Activated CD8-positive, alpha-beta T cell treated with anti-CD3 and anti-CD28 coated beads for 36 hours (primary cell): ENCODE measurements at regions not wholly inside any gene's neighbourhood (a gene's known extent, or its start where the extent isn't known, plus 50 kb on each side); places are given as distances from the start of the nearest gene placed in this dataset.

Source experiments
- ATAC-seq: fragments of 200-7000 bp; cut with Tn5 transposase; one replicate; pipeline ENCODE4 v1.10.0; 2021; ENCODE audit warnings: mild to moderate bottlenecking, moderate library complexity
- CTCF ChIA-PET: fragments of 350-600 bp; sonication (Branson Sonifier 250); formaldehyde crosslinking; loops from one replicate; lab custom pipeline; 2021; ENCODE audit warnings: antibody characterized with exemption; lab: Charles Lee
- POLR2A ChIA-PET: fragments of 350-600 bp; sonication (Branson Sonifier 250); formaldehyde crosslinking; loops from one replicate; lab custom pipeline; 2021; ENCODE audit warnings: antibody characterized with exemption; lab: Charles Lee
- DNase-seq: peaks from one replicate; pipeline ENCODE4 v3.0.0-alpha.2; 2020
- H3K27ac Mint-ChIP-seq: one replicate; pipeline ENCODE4 v1.8.0; 2021; ENCODE audit warnings: mild to moderate bottlenecking, mixed read lengths
- H3K27me3 Mint-ChIP-seq: one replicate; pipeline ENCODE4 v1.8.0; 2021; ENCODE audit warnings: mixed read lengths
- H3K36me3 Mint-ChIP-seq: one replicate; pipeline ENCODE4 v1.8.0; 2021; ENCODE audit warnings: low read depth, mixed read lengths
- H3K4me1 Mint-ChIP-seq: one replicate; pipeline ENCODE4 v1.8.0; 2021; ENCODE audit warnings: low read depth, mixed read lengths
- H3K4me3 Mint-ChIP-seq: one replicate; pipeline ENCODE4 v1.8.0; 2021; ENCODE audit warnings: mild to moderate bottlenecking, moderate library complexity, mixed read lengths
- H3K9me3 Mint-ChIP-seq: one replicate; pipeline ENCODE4 v1.8.0; 2021; ENCODE audit warnings: mixed read lengths
- CTCF ChIP-seq: fragments of 200-600 bp; IDR thresholded peaks from one replicate; pipeline ENCODE4 v1.8.0; 2022; ENCODE audit warnings: antibody characterized with exemption, mild to moderate bottlenecking
- intact Hi-C: fragments of 100-400 bp; cut with micrococcal nuclease; formaldehyde crosslinking; loops from one replicate; pipeline ENCODE4 v1.10.0; 2022

GRCh38 chr16:85269165-85269564 lies 156.9 kb upstream of the CIBAR2 start:
- Mint-ChIP-seq H3K9me3 (no peaks in the 10 kb centered on the region), H3K4me3 (no peak overlapping the region), H3K27ac (no peak overlapping the region), H3K4me1 (no peaks in the 10 kb centered on the region), H3K36me3 (no peaks in the 10 kb centered on the region), H3K27me3 (peaks cover 3% of the 10 kb centered on the region)
- no peak for TF ChIP-seq CTCF
- intact Hi-C loops, result no loop called here
- no peak for DNase-seq
- ChIA-PET CTCF (no interaction called here), POLR2A (no interaction called here)
- no peak for ATAC-seq

- Mint-ChIP-seq H3K36me3 (no peaks in the 10 kb centered on the region), H3K9me3 (no peaks in the 10 kb centered on the region), H3K4me1 (no peaks in the 10 kb centered on the region), H3K27ac (no peak overlapping the region), H3K27me3 (peaks cover 3% of the 10 kb centered on the region), H3K4me3 (no peak overlapping the region)
- ATAC-seq (no peak), DNase-seq (no peak)
- ChIA-PET CTCF (no interaction called here), POLR2A (no interaction called here)
- intact Hi-C loops, result no loop called here
- TF ChIP-seq CTCF, result no peak
Observed at GRCh38 chr16:85270374-85270773, 158.1 kb upstream of the CIBAR2 start.

GRCh38 chr16:85271198-85271597 lies 158.9 kb upstream of the CIBAR2 start:
- ChIA-PET CTCF (no interaction called here), POLR2A (no interaction called here)
- Mint-ChIP-seq H3K36me3 (no peaks in the 10 kb centered on the region), H3K4me3 (no peak overlapping the region), H3K4me1 (no peaks in the 10 kb centered on the region), H3K9me3 (no peaks in the 10 kb centered on the region), H3K27ac (no peak overlapping the region), H3K27me3 (peaks cover 3% of the 10 kb centered on the region)
- no peak for ATAC-seq
- intact Hi-C loops, result no loop called here
- DNase-seq, result no peak
- TF ChIP-seq CTCF, result no peak

GRCh38 chr16:85273293-85273692 lies 161.0 kb upstream of the CIBAR2 start:
- CTCF ChIA-PET, result no interaction called here
- H3K27ac Mint-ChIP-seq, result no peak overlapping the region
- DNase-seq (no peak), ATAC-seq (no peak)
- POLR2A ChIA-PET, result no interaction called here
- no peaks in the 10 kb centered on the region for H3K36me3 Mint-ChIP-seq
- H3K9me3 Mint-ChIP-seq, result no peaks in the 10 kb centered on the region
- no peak for TF ChIP-seq CTCF
- intact Hi-C loops, result no loop called here
- no peaks in the 10 kb centered on the region for H3K4me1 Mint-ChIP-seq
- peaks cover 3% of the 10 kb centered on the region for H3K27me3 Mint-ChIP-seq
- H3K4me3 Mint-ChIP-seq, result no peak overlapping the region

- CTCF ChIA-PET, result interaction anchor here (0.6 to 2.9 kb wide), 14 partner anchors 10 to 342 kb away, joined by 3 to 12 read pairs (median 4); no protein-coding TSS in a partner anchor
- intact Hi-C loops, result no loop called here
- Mint-ChIP-seq H3K9me3 (no peaks in the 10 kb centered on the region), H3K4me3 (no peak overlapping the region), H3K27ac (no peak overlapping the region), H3K27me3 (peaks cover 3% of the 10 kb centered on the region), H3K4me1 (no peaks in the 10 kb centered on the region), H3K36me3 (no peaks in the 10 kb centered on the region)
- ATAC-seq (no peak), DNase-seq (no peak)
- TF ChIP-seq CTCF, result no peak
- POLR2A ChIA-PET, result no interaction called here
Observed at GRCh38 chr16:85274501-85274900, 162.2 kb upstream of the CIBAR2 start.
